ENCODE measurements at regions not wholly inside any gene's neighbourhood (a gene's known extent, or its start where the extent isn't known, plus 50 kb on each side); places are given as distances from the start of the nearest gene placed in this dataset.

GRCh38 chr1:87951409-87951808, 622.7 kb downstream of the LMO4 start:
- in situ Hi-C loops (cut with HindIII; ENCODE audit: low pct_unique_long_range_greater_than_20kb, low sequenced_read_pairs) = no loop called here
- H3K27me3 ChIP-seq (ENCODE audit: control insufficient read depth, insufficient read depth, low read length) = no peaks in the 10 kb centered on the region
- no peak for DNase-seq (ENCODE audit: low read depth, low spot score)
- ATAC-seq = no peak
- intact Hi-C loops (cut with micrococcal nuclease; ENCODE audit: unreplicated experiment) = loop anchor here (10.0 kb wide), 1 partner anchor 657 kb away; no protein-coding TSS in a partner anchor
- H3K36me3 ChIP-seq (ENCODE audit: control insufficient read depth, insufficient read depth, low read length) = no peaks in the 10 kb centered on the region
- no peak overlapping the region for H3K27ac ChIP-seq (ENCODE audit: low read length)
- BruUV-seq (replicated peaks) = no TSS peak
- H3K4me3 ChIP-seq (ENCODE audit: low read depth in 2 of 2, low read length in 2 of 2) = no peak overlapping the region
- CTCF ChIA-PET = no interaction called here
- TF ChIP-seq, protein P1, sequence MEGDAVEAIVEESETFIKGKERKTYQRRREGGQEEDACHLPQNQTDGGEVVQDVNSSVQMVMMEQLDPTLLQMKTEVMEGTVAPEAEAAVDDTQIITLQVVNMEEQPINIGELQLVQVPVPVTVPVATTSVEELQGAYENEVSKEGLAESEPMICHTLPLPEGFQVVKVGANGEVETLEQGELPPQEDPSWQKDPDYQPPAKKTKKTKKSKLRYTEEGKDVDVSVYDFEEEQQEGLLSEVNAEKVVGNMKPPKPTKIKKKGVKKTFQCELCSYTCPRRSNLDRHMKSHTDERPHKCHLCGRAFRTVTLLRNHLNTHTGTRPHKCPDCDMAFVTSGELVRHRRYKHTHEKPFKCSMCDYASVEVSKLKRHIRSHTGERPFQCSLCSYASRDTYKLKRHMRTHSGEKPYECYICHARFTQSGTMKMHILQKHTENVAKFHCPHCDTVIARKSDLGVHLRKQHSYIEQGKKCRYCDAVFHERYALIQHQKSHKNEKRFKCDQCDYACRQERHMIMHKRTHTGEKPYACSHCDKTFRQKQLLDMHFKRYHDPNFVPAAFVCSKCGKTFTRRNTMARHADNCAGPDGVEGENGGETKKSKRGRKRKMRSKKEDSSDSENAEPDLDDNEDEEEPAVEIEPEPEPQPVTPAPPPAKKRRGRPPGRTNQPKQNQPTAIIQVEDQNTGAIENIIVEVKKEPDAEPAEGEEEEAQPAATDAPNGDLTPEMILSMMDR (IDR thresholded peaks at IDR 0.05) = no peak
- no peak for TF ChIP-seq POLR2AphosphoS5 (IDR thresholded peaks at IDR 0.05; ENCODE audit: low read depth, low read length)
- no peak for TF ChIP-seq TCF7L2 (IDR thresholded peaks at IDR 0.05; ENCODE audit: low read depth, low read length)
- no peak for TF ChIP-seq SIN3A (IDR thresholded peaks at IDR 0.05; ENCODE audit: borderline replicate concordance, insufficient read depth, low read depth, low read length)
- POLR2A ChIA-PET = no interaction called here
- H3K4me1 ChIP-seq (ENCODE audit: control insufficient read depth, insufficient read depth, low read length) = no peaks in the 10 kb centered on the region
- peaks cover 3% of the 10 kb centered on the region; the same call in 1 of the 2 replicates for H3K9me3 ChIP-seq (ENCODE audit: control insufficient read depth, insufficient read depth, low read depth, low read length)

DNA sequence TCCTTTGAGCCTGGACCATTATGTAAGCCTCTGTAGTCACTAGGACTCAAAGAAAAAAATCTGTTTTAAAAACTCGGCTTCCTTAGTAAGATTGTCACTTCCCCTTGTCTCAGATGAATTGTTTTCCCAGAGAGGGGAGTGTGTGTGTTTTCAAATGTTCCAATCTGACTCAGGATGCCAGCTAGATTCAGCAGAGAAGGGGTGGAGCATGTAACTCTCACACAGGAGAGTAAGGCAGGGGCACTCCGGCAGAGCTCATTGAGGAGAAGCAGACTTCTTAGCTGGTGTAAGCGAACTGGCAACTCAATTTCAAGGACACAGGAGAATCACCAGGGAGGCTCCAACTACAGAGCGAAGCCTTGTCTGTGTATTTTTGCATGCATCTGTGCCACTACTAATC, 623.2 kb downstream of the LMO4 start:
- DNase-seq (ENCODE audit: low read depth, low spot score) (no peak), ATAC-seq (no peak)
- TF ChIP-seq, protein P2, sequence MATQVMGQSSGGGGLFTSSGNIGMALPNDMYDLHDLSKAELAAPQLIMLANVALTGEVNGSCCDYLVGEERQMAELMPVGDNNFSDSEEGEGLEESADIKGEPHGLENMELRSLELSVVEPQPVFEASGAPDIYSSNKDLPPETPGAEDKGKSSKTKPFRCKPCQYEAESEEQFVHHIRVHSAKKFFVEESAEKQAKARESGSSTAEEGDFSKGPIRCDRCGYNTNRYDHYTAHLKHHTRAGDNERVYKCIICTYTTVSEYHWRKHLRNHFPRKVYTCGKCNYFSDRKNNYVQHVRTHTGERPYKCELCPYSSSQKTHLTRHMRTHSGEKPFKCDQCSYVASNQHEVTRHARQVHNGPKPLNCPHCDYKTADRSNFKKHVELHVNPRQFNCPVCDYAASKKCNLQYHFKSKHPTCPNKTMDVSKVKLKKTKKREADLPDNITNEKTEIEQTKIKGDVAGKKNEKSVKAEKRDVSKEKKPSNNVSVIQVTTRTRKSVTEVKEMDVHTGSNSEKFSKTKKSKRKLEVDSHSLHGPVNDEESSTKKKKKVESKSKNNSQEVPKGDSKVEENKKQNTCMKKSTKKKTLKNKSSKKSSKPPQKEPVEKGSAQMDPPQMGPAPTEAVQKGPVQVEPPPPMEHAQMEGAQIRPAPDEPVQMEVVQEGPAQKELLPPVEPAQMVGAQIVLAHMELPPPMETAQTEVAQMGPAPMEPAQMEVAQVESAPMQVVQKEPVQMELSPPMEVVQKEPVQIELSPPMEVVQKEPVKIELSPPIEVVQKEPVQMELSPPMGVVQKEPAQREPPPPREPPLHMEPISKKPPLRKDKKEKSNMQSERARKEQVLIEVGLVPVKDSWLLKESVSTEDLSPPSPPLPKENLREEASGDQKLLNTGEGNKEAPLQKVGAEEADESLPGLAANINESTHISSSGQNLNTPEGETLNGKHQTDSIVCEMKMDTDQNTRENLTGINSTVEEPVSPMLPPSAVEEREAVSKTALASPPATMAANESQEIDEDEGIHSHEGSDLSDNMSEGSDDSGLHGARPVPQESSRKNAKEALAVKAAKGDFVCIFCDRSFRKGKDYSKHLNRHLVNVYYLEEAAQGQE (IDR thresholded peaks at IDR 0.05; ENCODE audit: insufficient read depth in 1 of 2, low read depth in 2 of 2, low read length in 1 of 2) = no peak
- TF ChIP-seq, protein P1 (IDR thresholded peaks at IDR 0.05) = no peak
- TF ChIP-seq SIN3A (IDR thresholded peaks at IDR 0.05; ENCODE audit: borderline replicate concordance, insufficient read depth, low read depth, low read length) (no peak), POLR2AphosphoS5 (IDR thresholded peaks at IDR 0.05; ENCODE audit: low read depth, low read length) (no peak), TCF7L2 (IDR thresholded peaks at IDR 0.05; ENCODE audit: low read depth, low read length) (no peak)
- H3K27me3 ChIP-seq (ENCODE audit: control insufficient read depth, insufficient read depth, low read length) = no peaks in the 10 kb centered on the region
- H3K36me3 ChIP-seq (ENCODE audit: control insufficient read depth, insufficient read depth, low read length) = no peaks in the 10 kb centered on the region
- no peak overlapping the region for H3K27ac ChIP-seq (ENCODE audit: low read length)
- ChIA-PET CTCF (no interaction called here), POLR2A (no interaction called here)
- intact Hi-C loops (cut with micrococcal nuclease; ENCODE audit: unreplicated experiment) (loop anchor here (10.0 kb wide), 1 partner anchor 657 kb away; no protein-coding TSS in a partner anchor), in situ Hi-C loops (cut with HindIII; ENCODE audit: low pct_unique_long_range_greater_than_20kb, low sequenced_read_pairs) (no loop called here)
- H3K4me3 ChIP-seq (ENCODE audit: low read depth in 2 of 2, low read length in 2 of 2) = no peak overlapping the region
- no peaks in the 10 kb centered on the region for H3K4me1 ChIP-seq (ENCODE audit: control insufficient read depth, insufficient read depth, low read length)
- H3K9me3 ChIP-seq (ENCODE audit: control insufficient read depth, insufficient read depth, low read depth, low read length) = peaks cover 3% of the 10 kb centered on the region; the same call in 1 of the 2 replicates
- no TSS peak for BruUV-seq (replicated peaks)

Measured in Panc1 (cell line).